ENCODE measurements at regions not wholly inside any gene's neighbourhood (a gene's known extent, or its start where the extent isn't known, plus 50 kb on each side); places are given as distances from the start of the nearest gene placed in this dataset.

- no peak for TF ChIP-seq CTCF (IDR thresholded peaks at IDR 0.05)
- TF ChIP-seq REST (IDR thresholded peaks at IDR 0.05; ENCODE audit: insufficient read depth in 1 of 2, low read depth in 2 of 2, low read length in 1 of 2), result no peak
- TF ChIP-seq POLR2AphosphoS5 (IDR thresholded peaks at IDR 0.05; ENCODE audit: low read depth, low read length), result no peak
- TF ChIP-seq TCF7L2 (IDR thresholded peaks at IDR 0.05; ENCODE audit: low read depth, low read length), result no peak
- TF ChIP-seq SIN3A (IDR thresholded peaks at IDR 0.05; ENCODE audit: borderline replicate concordance, insufficient read depth, low read depth, low read length), result no peak
These were observed 90.2 kb upstream of the GRIK3 start for GRCh38 chr1:37124501-37124900.
